ENCODE measurements at regions not wholly inside any gene's neighbourhood (a gene's known extent, or its start where the extent isn't known, plus 50 kb on each side); places are given as distances from the start of the nearest gene placed in this dataset.

- DNase-seq (ENCODE audit: low spot score), result no peak
- H3K9me2 ChIP-seq (replicated peaks; ENCODE audit: insufficient read depth), result no peaks in the 10 kb centered on the region
- H3K79me2 ChIP-seq, result no peaks in the 10 kb centered on the region
- H3K27me3 ChIP-seq, result no peaks in the 10 kb centered on the region
- no peak overlapping the region for H3K4me3 ChIP-seq
- no peaks in the 10 kb centered on the region for H4K20me1 ChIP-seq (ENCODE audit: insufficient read depth, poor library complexity, severe bottlenecking)
- H3K27ac ChIP-seq, result no peak overlapping the region
- H2AFZ ChIP-seq, result no peak overlapping the region
- H3K36me3 ChIP-seq (replicated peaks; ENCODE audit: insufficient read depth, low read depth), result no peaks in the 10 kb centered on the region
- no peak overlapping the region for H3K4me2 ChIP-seq
- H3K4me1 ChIP-seq (ENCODE audit: insufficient read depth), result no peaks in the 10 kb centered on the region
- WGBS (ENCODE audit: low lambda C conversion rate, missing lambda C conversion rate), result 84% methylated on average over 3 of the region's 3 CpGs
- H3K9me3 ChIP-seq (ENCODE audit: low read depth), result no peaks in the 10 kb centered on the region
- no peak for TF ChIP-seq EZH2phosphoT487 (IDR thresholded peaks at IDR 0.05; ENCODE audit: low read depth, severe bottlenecking, unreplicated experiment)
- no peak for TF ChIP-seq EZH2 (IDR thresholded peaks at IDR 0.05; ENCODE audit: borderline replicate concordance)
- no peak for TF ChIP-seq CTCF (IDR thresholded peaks at IDR 0.05; ENCODE audit: poor library complexity)
Observed at GRCh38 chr13:78305171-78305570, 298.2 kb downstream of the POU4F1 start.

GRCh38 chr13:78299832-78300623 is 303.3 kb downstream of the POU4F1 start:
- Histone ChIP-seq H3K27me3 (no peaks in the 10 kb centered on the region), H3K4me2 (no peak overlapping the region), H2AFZ (no peak overlapping the region), H3K9me3 (ENCODE audit: low read depth) (no peaks in the 10 kb centered on the region), H3K36me3 (replicated peaks; ENCODE audit: insufficient read depth, low read depth) (no peaks in the 10 kb centered on the region), H3K79me2 (no peaks in the 10 kb centered on the region), H3K4me1 (ENCODE audit: insufficient read depth) (no peaks in the 10 kb centered on the region), H4K20me1 (ENCODE audit: insufficient read depth, poor library complexity, severe bottlenecking) (no peaks in the 10 kb centered on the region), H3K27ac (no peak overlapping the region), H3K4me3 (no peak overlapping the region), H3K9me2 (replicated peaks; ENCODE audit: insufficient read depth) (no peaks in the 10 kb centered on the region)
- no peak for DNase-seq (ENCODE audit: low spot score)
- no peak for TF ChIP-seq EZH2phosphoT487 (IDR thresholded peaks at IDR 0.05; ENCODE audit: low read depth, severe bottlenecking, unreplicated experiment)
- TF ChIP-seq EZH2 (IDR thresholded peaks at IDR 0.05; ENCODE audit: borderline replicate concordance), result no peak
- no peak for TF ChIP-seq CTCF (IDR thresholded peaks at IDR 0.05; ENCODE audit: poor library complexity)

GRCh38 chr13:78298657-78299056 is 304.7 kb downstream of the POU4F1 start:
- H3K4me3 ChIP-seq, result no peak overlapping the region
- H3K9me2 ChIP-seq (replicated peaks; ENCODE audit: insufficient read depth), result no peaks in the 10 kb centered on the region
- 63% methylated on average over 1 of the region's 1 CpG for WGBS (ENCODE audit: low lambda C conversion rate, missing lambda C conversion rate)
- H3K79me2 ChIP-seq, result no peaks in the 10 kb centered on the region
- no peaks in the 10 kb centered on the region for H3K36me3 ChIP-seq (replicated peaks; ENCODE audit: insufficient read depth, low read depth)
- TF ChIP-seq CTCF (IDR thresholded peaks at IDR 0.05; ENCODE audit: poor library complexity), result no peak
- no peak overlapping the region for H3K4me2 ChIP-seq
- no peaks in the 10 kb centered on the region for H3K9me3 ChIP-seq (ENCODE audit: low read depth)
- DNase-seq (ENCODE audit: low spot score), result no peak
- no peaks in the 10 kb centered on the region for H4K20me1 ChIP-seq (ENCODE audit: insufficient read depth, poor library complexity, severe bottlenecking)
- H3K27me3 ChIP-seq, result no peaks in the 10 kb centered on the region
- H3K4me1 ChIP-seq (ENCODE audit: insufficient read depth), result no peaks in the 10 kb centered on the region
- H3K27ac ChIP-seq, result no peak overlapping the region
- no peak overlapping the region for H2AFZ ChIP-seq

Data from hepatocyte (in vitro differentiated cells).